Activated CD8-positive, alpha-beta T cell treated with anti-CD3 and anti-CD28 coated beads for 36 hours (primary cell): ENCODE measurements at regions not wholly inside any gene's neighbourhood (a gene's known extent, or its start where the extent isn't known, plus 50 kb on each side); places are given as distances from the start of the nearest gene placed in this dataset.

Experiments used
- ATAC-seq: fragments of 200-7000 bp; cut with Tn5 transposase; one replicate; pipeline ENCODE4 v1.10.0; 2021; ENCODE audit warnings: mild to moderate bottlenecking, moderate library complexity
- CTCF ChIA-PET: fragments of 350-600 bp; sonication (Branson Sonifier 250); formaldehyde crosslinking; loops from one replicate; lab custom pipeline; 2021; ENCODE audit warnings: antibody characterized with exemption; lab: Charles Lee
- POLR2A ChIA-PET: fragments of 350-600 bp; sonication (Branson Sonifier 250); formaldehyde crosslinking; loops from one replicate; lab custom pipeline; 2021; ENCODE audit warnings: antibody characterized with exemption; lab: Charles Lee
- DNase-seq: peaks from one replicate; pipeline ENCODE4 v3.0.0-alpha.2; 2020
- H3K27ac Mint-ChIP-seq: one replicate; pipeline ENCODE4 v1.8.0; 2021; ENCODE audit warnings: mild to moderate bottlenecking, mixed read lengths
- H3K27me3 Mint-ChIP-seq: one replicate; pipeline ENCODE4 v1.8.0; 2021; ENCODE audit warnings: mixed read lengths
- H3K36me3 Mint-ChIP-seq: one replicate; pipeline ENCODE4 v1.8.0; 2021; ENCODE audit warnings: low read depth, mixed read lengths
- H3K4me1 Mint-ChIP-seq: one replicate; pipeline ENCODE4 v1.8.0; 2021; ENCODE audit warnings: low read depth, mixed read lengths
- H3K4me3 Mint-ChIP-seq: one replicate; pipeline ENCODE4 v1.8.0; 2021; ENCODE audit warnings: mild to moderate bottlenecking, moderate library complexity, mixed read lengths
- H3K9me3 Mint-ChIP-seq: one replicate; pipeline ENCODE4 v1.8.0; 2021; ENCODE audit warnings: mixed read lengths
- intact Hi-C: fragments of 100-400 bp; cut with micrococcal nuclease; formaldehyde crosslinking; loops from one replicate; pipeline ENCODE4 v1.10.0; 2022
- TF ChIP-seq, protein P1 (sequence below): fragments of 200-600 bp; IDR thresholded peaks from one replicate; pipeline ENCODE4 v1.8.0; 2022; ENCODE audit warnings: antibody characterized with exemption, mild to moderate bottlenecking

- Mint-ChIP-seq H3K4me1 (no peaks in the 10 kb centered on the region), H3K27ac (no peak overlapping the region), H3K36me3 (no peaks in the 10 kb centered on the region), H3K9me3 (no peaks in the 10 kb centered on the region), H3K4me3 (no peak overlapping the region), H3K27me3 (no peaks in the 10 kb centered on the region)
- ATAC-seq = no peak
- intact Hi-C loops = no loop called here
- TF ChIP-seq, protein P1, sequence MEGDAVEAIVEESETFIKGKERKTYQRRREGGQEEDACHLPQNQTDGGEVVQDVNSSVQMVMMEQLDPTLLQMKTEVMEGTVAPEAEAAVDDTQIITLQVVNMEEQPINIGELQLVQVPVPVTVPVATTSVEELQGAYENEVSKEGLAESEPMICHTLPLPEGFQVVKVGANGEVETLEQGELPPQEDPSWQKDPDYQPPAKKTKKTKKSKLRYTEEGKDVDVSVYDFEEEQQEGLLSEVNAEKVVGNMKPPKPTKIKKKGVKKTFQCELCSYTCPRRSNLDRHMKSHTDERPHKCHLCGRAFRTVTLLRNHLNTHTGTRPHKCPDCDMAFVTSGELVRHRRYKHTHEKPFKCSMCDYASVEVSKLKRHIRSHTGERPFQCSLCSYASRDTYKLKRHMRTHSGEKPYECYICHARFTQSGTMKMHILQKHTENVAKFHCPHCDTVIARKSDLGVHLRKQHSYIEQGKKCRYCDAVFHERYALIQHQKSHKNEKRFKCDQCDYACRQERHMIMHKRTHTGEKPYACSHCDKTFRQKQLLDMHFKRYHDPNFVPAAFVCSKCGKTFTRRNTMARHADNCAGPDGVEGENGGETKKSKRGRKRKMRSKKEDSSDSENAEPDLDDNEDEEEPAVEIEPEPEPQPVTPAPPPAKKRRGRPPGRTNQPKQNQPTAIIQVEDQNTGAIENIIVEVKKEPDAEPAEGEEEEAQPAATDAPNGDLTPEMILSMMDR = no peak
- DNase-seq = no peak
- CTCF ChIA-PET = no interaction called here
- POLR2A ChIA-PET = no interaction called here
These were observed 62.6 kb upstream of the SPAG17 start for GRCh38 chr1:118247593-118247992.

- CTCF ChIA-PET = no interaction called here
- intact Hi-C loops = no loop called here
- H3K36me3 Mint-ChIP-seq = no peaks in the 10 kb centered on the region
- ATAC-seq (no peak), DNase-seq (no peak)
- TF ChIP-seq, protein P1 = no peak
- no peak overlapping the region for H3K27ac Mint-ChIP-seq
- POLR2A ChIA-PET = interaction anchor here (0.7 kb wide), 1 partner anchor 128 kb away, joined by 3 read pairs; no protein-coding TSS in a partner anchor
- no peaks in the 10 kb centered on the region for H3K27me3 Mint-ChIP-seq
- no peaks in the 10 kb centered on the region for H3K9me3 Mint-ChIP-seq
- H3K4me3 Mint-ChIP-seq = no peak overlapping the region
- no peaks in the 10 kb centered on the region for H3K4me1 Mint-ChIP-seq
These were observed 61.6 kb upstream of the SPAG17 start for GRCh38 chr1:118246646-118247045.

DNA sequence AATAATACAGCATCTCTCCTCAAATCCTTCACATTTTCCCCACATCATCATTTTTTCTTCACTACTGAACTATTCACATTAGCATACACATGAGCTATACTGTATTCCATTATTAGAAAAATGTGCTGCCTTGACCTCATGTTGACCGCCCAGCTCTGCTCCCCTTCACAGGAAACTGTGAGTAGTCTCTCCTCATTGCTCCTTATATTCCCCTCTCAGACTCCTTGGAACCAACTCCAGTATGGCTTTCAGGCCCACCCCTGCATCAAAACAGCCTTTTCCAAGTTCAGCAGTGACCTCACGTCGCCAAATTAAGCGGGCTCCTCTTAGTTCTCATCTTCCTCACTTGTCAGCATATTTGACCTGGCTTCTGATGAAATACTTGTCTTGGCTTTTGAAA lies 59.2 kb upstream of the SPAG17 start:
- no peak for DNase-seq
- intact Hi-C loops = no loop called here
- Mint-ChIP-seq H3K9me3 (peaks cover 2% of the 10 kb centered on the region), H3K27ac (no peak overlapping the region), H3K4me3 (no peak overlapping the region), H3K36me3 (no peaks in the 10 kb centered on the region), H3K4me1 (no peaks in the 10 kb centered on the region), H3K27me3 (no peaks in the 10 kb centered on the region)
- ChIA-PET POLR2A (no interaction called here), CTCF (no interaction called here)
- ATAC-seq = no peak
- TF ChIP-seq, protein P1 = no peak

DNA sequence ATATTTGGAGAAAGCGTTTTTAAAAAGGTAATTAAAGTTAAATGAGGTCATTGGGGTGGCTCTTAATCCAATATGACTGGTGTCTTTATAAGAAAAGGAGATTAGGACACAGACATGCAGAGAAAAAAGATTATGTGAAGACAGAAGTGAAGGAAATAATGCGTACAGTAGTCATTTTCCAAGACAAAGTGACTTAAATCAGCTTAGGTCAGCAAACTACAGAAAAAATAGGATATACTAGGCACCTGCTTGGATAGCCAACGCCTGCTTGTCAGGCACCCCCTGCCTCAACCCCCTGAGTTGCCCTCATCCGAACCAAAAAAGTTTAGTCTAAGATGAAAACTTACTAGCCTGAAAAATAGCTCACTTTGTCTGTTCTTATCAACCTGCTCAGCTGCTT lies 58.2 kb upstream of the SPAG17 start:
- H3K27me3 Mint-ChIP-seq = no peaks in the 10 kb centered on the region
- intact Hi-C loops = no loop called here
- no peak for DNase-seq
- CTCF ChIA-PET = no interaction called here
- no peaks in the 10 kb centered on the region for H3K36me3 Mint-ChIP-seq
- no peaks in the 10 kb centered on the region for H3K4me1 Mint-ChIP-seq
- no peak overlapping the region for H3K27ac Mint-ChIP-seq
- H3K4me3 Mint-ChIP-seq = no peak overlapping the region
- TF ChIP-seq, protein P1 = no peak
- peaks cover 4% of the 10 kb centered on the region for H3K9me3 Mint-ChIP-seq
- POLR2A ChIA-PET = no interaction called here
- ATAC-seq = no peak
